Activated T-helper 1 cell treated with anti-CD3 and anti-CD28 coated beads, Interleukin-12 subunit alpha, Interleukin-12 subunit beta, Interleukin-2, Interleukin-4 antibody, amounts not matched to agents 30 ng/mL and 10 ng/mL and 1 ng/mL, durations not matched to agents 14 hours and 24 hours and 36 hours (primary cell): ENCODE measurements at regions not wholly inside any gene's neighbourhood (a gene's known extent, or its start where the extent isn't known, plus 50 kb on each side); places are given as distances from the start of the nearest gene placed in this dataset.

Experiments used
- DNase-seq: peaks from one replicate; pipeline ENCODE4 v3.0.0; 2021; ENCODE audit warnings: low spot score
- H3K27ac Mint-ChIP-seq: one replicate; pipeline ENCODE4 v1.8.0; 2021; ENCODE audit warnings: mild to moderate bottlenecking, mixed read lengths
- H3K27me3 Mint-ChIP-seq: one replicate; pipeline ENCODE4 v1.8.0; 2022; ENCODE audit warnings: mild to moderate bottlenecking, moderate library complexity, mixed read lengths; ENCODE audit not compliant: insufficient read depth
- H3K36me3 Mint-ChIP-seq: one replicate; pipeline ENCODE4 v1.8.0; 2021; ENCODE audit warnings: low read depth, mixed read lengths
- H3K4me1 Mint-ChIP-seq: one replicate; pipeline ENCODE4 v1.8.0; 2021; ENCODE audit warnings: low read depth, mixed read lengths
- H3K4me3 Mint-ChIP-seq: one replicate; pipeline ENCODE4 v1.8.0; 2021; ENCODE audit warnings: mild to moderate bottlenecking, moderate library complexity, mixed read lengths
- H3K9me3 Mint-ChIP-seq: one replicate; pipeline ENCODE4 v1.8.0; 2021; ENCODE audit warnings: mixed read lengths
- intact Hi-C: fragments of 100-400 bp; cut with micrococcal nuclease; formaldehyde crosslinking; loops from one replicate; pipeline ENCODE4 v1.15.1; 2024

DNA sequence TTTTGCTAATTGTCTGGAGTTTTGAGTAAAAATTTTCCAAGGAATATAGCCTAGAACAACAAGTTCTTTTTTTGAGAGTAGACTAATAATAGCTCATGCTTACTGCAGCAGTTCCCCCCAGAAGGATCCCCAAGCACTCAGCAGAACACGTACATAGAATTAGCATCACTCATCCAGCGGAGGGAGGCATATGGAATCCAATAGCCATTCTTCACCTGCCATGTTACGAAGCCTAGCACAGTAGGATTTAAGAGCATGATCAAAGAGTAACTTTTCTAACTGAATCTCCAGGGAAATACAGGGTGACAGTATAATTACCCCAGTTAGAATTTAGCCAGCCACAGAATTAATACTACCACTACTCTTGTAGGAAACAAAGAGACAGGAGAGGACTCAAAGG is 511.7 kb upstream of the NOX3 start:
- intact Hi-C loops, result no loop called here
- Mint-ChIP-seq H3K4me3 (no peak overlapping the region), H3K36me3 (no peaks in the 10 kb centered on the region), H3K27me3 (no peaks in the 10 kb centered on the region), H3K4me1 (peaks cover 8% of the 10 kb centered on the region), H3K9me3 (peaks cover 5% of the 10 kb centered on the region), H3K27ac (no peak overlapping the region)
- DNase-seq, result no peak

DNA sequence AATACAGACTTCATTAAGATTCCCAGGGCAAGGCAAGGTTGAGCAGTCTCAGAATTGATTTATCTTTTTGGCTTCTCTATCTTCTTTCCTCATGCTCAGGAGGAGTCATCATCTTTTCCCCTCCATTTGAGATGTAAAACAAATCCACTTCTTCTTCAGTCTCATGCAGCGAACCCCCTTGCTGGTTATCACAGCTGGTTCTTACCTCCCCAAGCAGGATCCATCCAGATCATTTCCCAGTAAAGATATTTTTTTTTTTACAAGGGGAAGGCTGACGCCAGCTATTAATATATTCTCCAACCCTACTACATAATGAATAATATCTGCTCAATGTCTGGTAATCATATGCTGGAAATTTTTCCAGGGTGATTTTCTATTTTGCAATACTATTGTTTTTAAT is 508.9 kb upstream of the NOX3 start:
- no peaks in the 10 kb centered on the region for H3K4me1 Mint-ChIP-seq
- no peaks in the 10 kb centered on the region for H3K27me3 Mint-ChIP-seq
- no peak overlapping the region for H3K4me3 Mint-ChIP-seq
- intact Hi-C loops, result no loop called here
- no peak for DNase-seq
- no peaks in the 10 kb centered on the region for H3K36me3 Mint-ChIP-seq
- H3K9me3 Mint-ChIP-seq, result peaks cover 14% of the 10 kb centered on the region
- H3K27ac Mint-ChIP-seq, result no peak overlapping the region

DNA sequence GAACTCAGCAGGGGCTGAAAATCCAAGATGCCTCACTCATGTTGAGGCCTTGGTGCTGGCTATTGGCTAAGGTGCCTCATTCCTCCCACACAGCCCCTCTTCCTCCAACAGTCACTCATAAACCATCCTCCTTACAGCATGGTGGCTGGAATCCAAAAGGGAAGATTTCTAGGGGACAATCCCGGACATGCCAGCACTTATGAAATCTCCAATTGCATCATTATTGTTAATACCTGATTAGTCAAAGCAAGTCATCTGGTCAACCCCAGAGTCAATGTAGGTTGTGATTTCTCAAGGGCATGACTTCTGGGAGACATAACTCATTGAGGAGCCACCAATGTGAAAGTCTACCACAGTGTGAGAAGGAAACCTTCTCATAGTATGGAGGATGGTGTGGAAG is 506.6 kb upstream of the NOX3 start:
- no peak for DNase-seq
- H3K4me3 Mint-ChIP-seq, result no peak overlapping the region
- peaks cover 14% of the 10 kb centered on the region for H3K9me3 Mint-ChIP-seq
- intact Hi-C loops, result no loop called here
- H3K27ac Mint-ChIP-seq, result no peak overlapping the region
- no peaks in the 10 kb centered on the region for H3K36me3 Mint-ChIP-seq
- H3K27me3 Mint-ChIP-seq, result no peaks in the 10 kb centered on the region
- H3K4me1 Mint-ChIP-seq, result no peaks in the 10 kb centered on the region

DNA sequence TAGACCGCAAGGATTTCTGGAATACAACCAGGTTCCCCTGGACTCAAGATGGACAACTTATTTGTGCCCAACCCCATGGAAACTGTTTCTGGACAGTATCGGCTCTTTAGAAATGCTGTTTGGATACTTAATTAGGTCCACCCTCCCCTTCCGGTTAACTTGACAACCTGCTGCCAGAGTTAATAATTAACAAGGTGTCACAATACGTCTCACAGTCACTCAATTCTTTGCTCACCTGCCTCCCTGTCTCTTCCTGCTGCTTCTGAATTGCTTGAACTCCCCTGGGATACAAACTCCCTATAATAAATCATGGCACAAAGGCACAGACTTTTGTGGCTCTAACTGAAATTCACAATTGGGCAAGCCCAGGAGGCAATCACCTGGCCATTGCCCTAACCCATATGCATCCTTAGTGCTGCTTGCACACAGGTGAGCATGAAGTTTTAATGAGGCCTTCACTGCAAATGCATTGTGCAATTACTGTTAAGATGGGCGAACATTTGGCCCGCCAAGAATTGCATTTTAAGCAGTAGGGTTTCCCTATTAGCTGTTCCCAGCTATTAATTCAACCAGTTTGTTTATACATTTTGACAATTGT is 504.4 kb upstream of the NOX3 start:
- H3K36me3 Mint-ChIP-seq, result no peaks in the 10 kb centered on the region
- no peaks in the 10 kb centered on the region for H3K27me3 Mint-ChIP-seq
- H3K9me3 Mint-ChIP-seq, result peaks cover 14% of the 10 kb centered on the region
- no peak overlapping the region for H3K4me3 Mint-ChIP-seq
- no peak for DNase-seq
- H3K27ac Mint-ChIP-seq, result no peak overlapping the region
- intact Hi-C loops, result no loop called here
- H3K4me1 Mint-ChIP-seq, result no peaks in the 10 kb centered on the region

DNA sequence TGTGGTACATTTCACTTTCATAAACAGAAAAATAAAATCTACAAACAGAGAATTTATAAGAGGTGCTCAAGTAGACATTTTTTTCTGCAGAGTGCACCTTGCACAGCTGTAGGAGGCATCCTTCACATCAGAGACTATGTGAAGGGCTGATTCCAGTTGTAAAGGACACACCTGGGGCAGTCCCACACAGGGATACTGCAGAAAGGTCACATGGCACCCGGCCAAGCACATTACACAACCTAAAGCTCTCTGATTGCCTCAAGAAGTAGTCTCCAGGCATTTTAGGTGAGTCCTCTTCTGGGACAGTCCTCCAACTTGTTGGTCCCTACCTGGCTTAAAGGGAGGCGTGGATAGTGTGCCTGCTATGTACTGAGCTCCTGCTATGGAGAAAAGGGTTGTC is 502.9 kb upstream of the NOX3 start:
- peaks cover 14% of the 10 kb centered on the region for H3K9me3 Mint-ChIP-seq
- no peak overlapping the region for H3K4me3 Mint-ChIP-seq
- H3K27ac Mint-ChIP-seq, result no peak overlapping the region
- H3K27me3 Mint-ChIP-seq, result no peaks in the 10 kb centered on the region
- H3K36me3 Mint-ChIP-seq, result no peaks in the 10 kb centered on the region
- intact Hi-C loops, result no loop called here
- DNase-seq, result no peak
- H3K4me1 Mint-ChIP-seq, result no peaks in the 10 kb centered on the region

DNA sequence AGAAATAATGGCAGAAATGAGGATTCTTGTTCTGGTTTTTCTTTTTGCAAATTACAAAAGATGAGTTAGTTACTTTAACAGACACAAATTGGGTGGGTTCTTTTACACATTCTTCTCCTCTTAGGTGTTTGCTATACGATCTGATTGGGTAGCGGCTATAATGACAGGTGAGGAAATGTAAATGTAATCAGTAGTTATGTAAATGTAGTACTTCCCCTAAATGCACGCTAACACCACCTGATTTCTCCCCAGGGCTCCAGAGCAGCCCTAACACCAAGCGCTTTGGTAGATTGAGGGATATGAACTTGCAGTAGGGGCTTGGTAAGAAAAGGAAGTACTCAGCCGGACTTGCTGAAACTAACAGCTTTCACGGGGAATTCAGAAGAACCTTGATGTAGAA is 499.4 kb upstream of the NOX3 start:
- Mint-ChIP-seq H3K27ac (no peak overlapping the region), H3K4me3 (no peak overlapping the region), H3K27me3 (no peaks in the 10 kb centered on the region), H3K9me3 (peaks cover 1% of the 10 kb centered on the region), H3K36me3 (no peaks in the 10 kb centered on the region), H3K4me1 (no peaks in the 10 kb centered on the region)
- no peak for DNase-seq
- intact Hi-C loops, result no loop called here

DNA sequence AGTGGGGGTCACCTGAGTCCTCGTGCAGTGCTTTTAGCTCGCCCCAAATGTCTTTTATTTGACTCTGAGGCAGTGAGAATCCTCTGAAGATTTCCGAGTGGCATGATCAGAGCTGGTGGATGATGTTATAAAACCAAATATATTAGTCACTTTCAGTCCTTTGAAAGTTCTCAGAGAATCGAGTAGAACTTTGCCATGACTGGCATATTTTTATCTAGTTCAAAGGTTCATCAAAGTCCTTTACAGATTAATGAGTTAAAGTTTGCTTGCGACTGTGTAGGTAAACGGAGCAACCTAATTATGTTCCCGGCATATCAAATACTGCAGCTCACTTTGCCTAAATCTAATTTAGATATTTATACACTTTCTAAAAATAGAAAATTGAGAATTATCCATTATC is 498.5 kb upstream of the NOX3 start:
- Mint-ChIP-seq H3K27me3 (no peaks in the 10 kb centered on the region), H3K4me3 (no peak overlapping the region), H3K36me3 (no peaks in the 10 kb centered on the region)

DNA sequence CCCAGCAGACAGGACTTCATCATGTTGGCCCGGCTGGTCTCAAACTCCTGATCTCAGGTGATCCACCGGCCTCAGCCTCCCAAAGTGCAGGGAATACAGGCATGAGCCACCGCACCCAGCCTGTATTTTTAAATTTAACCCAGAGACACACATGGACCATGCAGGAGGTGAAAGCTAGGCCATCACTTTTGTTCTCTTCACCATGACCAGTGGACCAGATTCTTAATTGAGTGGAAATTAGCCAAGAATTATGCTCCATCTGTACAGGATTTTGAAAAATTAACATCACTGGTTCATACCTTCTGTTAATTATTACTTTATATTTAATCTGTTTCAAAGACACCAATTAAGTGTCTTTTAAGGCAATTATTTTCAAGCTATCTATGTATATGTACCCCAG is 493.6 kb upstream of the NOX3 start:
- Mint-ChIP-seq H3K27me3 (no peaks in the 10 kb centered on the region), H3K27ac (no peak overlapping the region), H3K4me3 (no peak overlapping the region), H3K9me3 (peaks cover 28% of the 10 kb centered on the region), H3K4me1 (no peaks in the 10 kb centered on the region), H3K36me3 (no peaks in the 10 kb centered on the region)
- no peak for DNase-seq
- intact Hi-C loops, result no loop called here

More for the DNA sequence above, 498.5 kb upstream of the NOX3 start:
- H3K4me1 Mint-ChIP-seq, result no peaks in the 10 kb centered on the region
- no peaks in the 10 kb centered on the region for H3K9me3 Mint-ChIP-seq
- intact Hi-C loops, result no loop called here
- H3K27ac Mint-ChIP-seq, result no peak overlapping the region
- DNase-seq, result no peak

DNA sequence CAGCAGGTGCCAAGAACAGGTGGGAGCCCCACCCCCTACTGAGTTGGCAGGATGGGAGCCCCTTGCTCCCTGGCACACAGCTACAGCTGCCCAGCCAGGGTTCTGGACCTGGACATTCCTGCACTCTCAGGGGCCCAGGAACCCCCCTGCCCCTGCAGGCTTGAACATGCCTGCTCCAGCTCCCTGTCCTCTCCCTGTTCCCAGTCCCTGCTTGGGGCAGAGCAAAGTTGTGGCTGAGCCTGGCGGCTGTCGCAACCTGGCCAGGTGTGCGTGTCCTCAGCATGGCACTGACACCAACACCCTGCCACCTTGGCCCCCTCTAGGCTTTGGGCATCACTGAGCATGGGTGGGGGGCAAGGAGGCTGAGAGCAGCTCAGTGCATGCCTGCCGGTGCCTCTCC is 491.2 kb upstream of the NOX3 start:
- H3K9me3 Mint-ChIP-seq, result peaks cover 32% of the 10 kb centered on the region
- no peaks in the 10 kb centered on the region for H3K27me3 Mint-ChIP-seq
- DNase-seq, result no peak
- intact Hi-C loops, result no loop called here
- no peaks in the 10 kb centered on the region for H3K4me1 Mint-ChIP-seq
- no peak overlapping the region for H3K4me3 Mint-ChIP-seq
- H3K36me3 Mint-ChIP-seq, result no peaks in the 10 kb centered on the region
- H3K27ac Mint-ChIP-seq, result no peak overlapping the region

DNA sequence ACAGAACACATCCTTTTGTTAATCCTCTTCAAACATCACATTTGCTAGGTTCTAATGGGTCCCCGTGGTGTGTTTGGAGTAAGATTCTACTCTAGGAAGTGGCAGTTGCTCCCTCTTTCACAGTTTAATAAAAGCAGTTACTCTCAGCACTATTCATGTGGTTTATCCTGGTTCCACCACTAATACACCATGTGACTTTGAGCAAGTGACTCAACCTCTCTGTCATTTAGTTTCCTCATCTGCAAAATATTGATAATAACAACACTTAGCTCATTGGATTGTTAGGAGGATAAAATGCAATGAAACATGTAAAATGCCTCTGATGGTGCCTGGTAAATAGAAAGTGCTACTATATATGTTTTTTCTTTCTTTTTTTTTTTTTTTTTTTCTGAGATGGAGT is 488.0 kb upstream of the NOX3 start:
- H3K36me3 Mint-ChIP-seq, result no peaks in the 10 kb centered on the region
- DNase-seq, result no peak
- intact Hi-C loops, result no loop called here
- no peaks in the 10 kb centered on the region for H3K27me3 Mint-ChIP-seq
- H3K4me1 Mint-ChIP-seq, result no peaks in the 10 kb centered on the region
- no peak overlapping the region for H3K27ac Mint-ChIP-seq
- peaks cover 37% of the 10 kb centered on the region for H3K9me3 Mint-ChIP-seq
- H3K4me3 Mint-ChIP-seq, result no peak overlapping the region

DNA sequence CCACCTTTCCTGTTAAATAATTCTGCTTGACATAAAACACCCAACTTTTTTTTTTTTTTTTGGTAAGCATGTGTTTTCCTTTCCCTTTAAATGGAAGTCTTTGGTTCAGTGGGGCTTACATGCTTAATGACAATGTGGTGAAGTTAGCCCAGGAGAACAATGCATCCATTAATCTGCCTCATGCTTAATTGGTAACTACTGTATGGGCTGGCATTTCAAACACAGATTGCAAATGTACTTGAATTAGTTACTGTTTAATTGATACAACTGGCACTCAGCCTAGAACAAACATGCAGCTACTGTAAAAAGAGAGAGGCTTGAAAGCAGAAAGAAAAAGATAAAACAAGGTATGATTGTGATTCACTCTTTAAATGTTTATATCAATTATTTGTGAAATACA is 483.6 kb upstream of the NOX3 start:
- Mint-ChIP-seq H3K27me3 (no peaks in the 10 kb centered on the region), H3K4me1 (no peaks in the 10 kb centered on the region), H3K27ac (no peak overlapping the region), H3K36me3 (no peaks in the 10 kb centered on the region), H3K4me3 (no peak overlapping the region), H3K9me3 (peaks cover 17% of the 10 kb centered on the region)
- intact Hi-C loops, result no loop called here
- no peak for DNase-seq

DNA sequence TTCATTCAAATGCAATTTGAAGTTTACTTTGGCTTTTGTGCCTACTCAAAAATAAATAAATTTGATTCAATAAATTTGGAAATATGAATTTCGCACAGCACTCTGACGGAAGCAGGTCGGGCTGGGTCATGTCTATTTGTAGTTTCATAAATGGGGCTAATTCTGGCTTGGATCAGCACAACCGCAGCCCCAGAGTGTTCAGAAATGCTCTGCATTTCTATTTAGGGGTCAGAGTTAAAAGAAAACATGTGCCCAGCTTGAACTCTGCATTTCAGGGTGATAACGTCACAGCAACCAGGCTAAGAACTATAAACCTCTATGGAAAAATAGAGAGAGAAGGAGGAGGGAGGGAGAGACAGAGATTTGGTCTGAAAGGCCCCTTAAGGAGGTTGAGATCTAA is 480.9 kb upstream of the NOX3 start:
- H3K27ac Mint-ChIP-seq, result no peak overlapping the region
- H3K36me3 Mint-ChIP-seq, result no peaks in the 10 kb centered on the region
- DNase-seq, result no peak
- no peaks in the 10 kb centered on the region for H3K27me3 Mint-ChIP-seq
- H3K4me3 Mint-ChIP-seq, result no peak overlapping the region
- no peaks in the 10 kb centered on the region for H3K4me1 Mint-ChIP-seq
- intact Hi-C loops, result no loop called here
- H3K9me3 Mint-ChIP-seq, result peaks cover 14% of the 10 kb centered on the region

DNA sequence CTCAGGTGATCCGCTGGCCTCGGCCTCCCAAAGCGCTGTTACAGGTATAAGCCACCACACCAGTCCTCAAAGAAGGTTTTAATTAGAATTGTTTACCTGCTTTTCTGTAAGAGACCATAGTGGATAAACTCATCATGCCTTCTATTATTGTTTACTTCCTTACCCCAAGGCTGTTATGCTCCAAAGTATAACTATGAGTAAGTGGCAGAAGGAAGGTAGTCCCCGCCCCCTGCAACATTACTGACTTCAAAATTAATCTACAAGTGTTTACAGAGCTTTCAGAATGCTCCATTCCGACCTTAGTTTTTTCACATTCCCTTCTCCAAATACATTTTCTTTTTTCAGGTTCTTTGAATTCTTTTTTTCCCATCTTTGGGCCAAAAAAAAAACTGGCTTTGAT is 480.5 kb upstream of the NOX3 start:
- DNase-seq, result no peak
- H3K36me3 Mint-ChIP-seq, result no peaks in the 10 kb centered on the region
- no peak overlapping the region for H3K4me3 Mint-ChIP-seq
- no peak overlapping the region for H3K27ac Mint-ChIP-seq
- intact Hi-C loops, result no loop called here
- H3K9me3 Mint-ChIP-seq, result peaks cover 11% of the 10 kb centered on the region
- no peaks in the 10 kb centered on the region for H3K4me1 Mint-ChIP-seq
- H3K27me3 Mint-ChIP-seq, result no peaks in the 10 kb centered on the region

DNA sequence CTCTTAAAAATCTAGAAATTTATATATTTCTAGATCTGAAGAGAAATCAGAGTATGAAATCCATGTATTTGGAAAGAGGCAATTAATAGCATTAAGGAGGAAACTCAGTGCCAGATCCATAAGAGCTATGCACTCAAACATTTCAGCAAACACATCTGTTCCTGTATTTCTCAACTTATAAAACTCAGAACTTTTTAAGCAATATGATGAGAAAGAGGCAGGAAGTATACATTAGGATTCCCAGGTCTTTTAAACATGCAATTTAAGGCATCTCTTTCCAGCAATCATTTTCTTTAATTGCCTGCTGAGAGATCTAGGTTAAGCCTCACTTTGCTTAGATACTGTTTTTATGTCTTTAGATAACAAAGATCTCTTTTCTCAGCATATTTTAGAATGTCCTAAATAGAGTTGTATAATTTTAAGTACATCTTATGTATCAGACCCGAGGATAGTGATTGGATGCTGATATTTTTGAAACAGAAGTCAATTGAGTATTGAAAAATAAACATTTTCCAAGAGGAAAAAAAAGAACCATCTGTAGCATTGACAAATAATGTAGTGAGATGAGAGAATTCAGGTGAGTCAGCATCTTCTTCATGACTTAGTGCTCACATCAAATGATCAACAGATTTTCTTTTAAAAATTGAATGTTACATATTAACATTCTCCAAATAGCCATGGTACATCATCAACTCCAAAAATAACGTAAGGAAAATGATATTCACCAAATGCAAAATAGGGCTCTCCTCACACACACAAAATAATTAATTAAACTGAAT is 461.4 kb upstream of the NOX3 start:
- no peaks in the 10 kb centered on the region for H3K4me1 Mint-ChIP-seq
- no peaks in the 10 kb centered on the region for H3K9me3 Mint-ChIP-seq
- DNase-seq, result no peak
- intact Hi-C loops, result no loop called here
- H3K27me3 Mint-ChIP-seq, result no peaks in the 10 kb centered on the region
- no peaks in the 10 kb centered on the region for H3K36me3 Mint-ChIP-seq
- H3K27ac Mint-ChIP-seq, result no peak overlapping the region
- H3K4me3 Mint-ChIP-seq, result no peak overlapping the region
